ENCODE measurements at regions not wholly inside any gene's neighbourhood (a gene's known extent, or its start where the extent isn't known, plus 50 kb on each side); places are given as distances from the start of the nearest gene placed in this dataset.

DNA sequence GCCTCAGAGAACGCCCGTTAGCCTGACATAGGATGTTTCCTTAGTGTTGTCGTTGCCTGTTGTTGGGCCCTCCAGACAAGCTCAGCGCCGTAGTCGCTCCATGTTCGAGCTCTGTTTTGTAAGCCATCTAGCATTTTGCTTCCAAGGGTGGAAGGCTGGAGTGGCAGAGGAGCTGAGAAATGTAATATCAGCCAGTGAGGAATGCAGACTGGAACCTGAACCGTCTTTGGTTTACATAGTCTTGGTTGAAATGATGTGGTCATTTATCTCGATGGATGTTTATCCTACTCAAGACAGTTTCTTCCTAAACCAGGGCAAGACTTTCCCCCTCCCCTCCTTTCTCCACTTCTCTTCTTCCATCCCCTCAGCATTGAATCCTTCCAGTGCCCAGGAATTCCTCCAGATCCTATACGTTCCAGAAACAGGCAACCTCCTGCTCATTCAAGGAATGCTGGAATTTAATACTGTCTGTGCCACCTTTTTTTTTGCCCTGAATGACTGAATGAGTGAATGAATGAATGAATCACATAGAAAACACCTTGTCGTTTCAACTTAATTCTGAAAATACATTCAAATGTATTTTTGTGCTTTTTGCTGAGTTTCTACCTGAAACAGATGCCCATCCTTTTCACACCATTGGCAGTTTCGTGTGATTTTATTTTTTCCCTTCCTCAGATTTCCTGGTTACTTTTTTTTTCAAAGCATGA is 109.5 kb upstream of the MBNL2 start:
- DNase-seq = no peak

DNA sequence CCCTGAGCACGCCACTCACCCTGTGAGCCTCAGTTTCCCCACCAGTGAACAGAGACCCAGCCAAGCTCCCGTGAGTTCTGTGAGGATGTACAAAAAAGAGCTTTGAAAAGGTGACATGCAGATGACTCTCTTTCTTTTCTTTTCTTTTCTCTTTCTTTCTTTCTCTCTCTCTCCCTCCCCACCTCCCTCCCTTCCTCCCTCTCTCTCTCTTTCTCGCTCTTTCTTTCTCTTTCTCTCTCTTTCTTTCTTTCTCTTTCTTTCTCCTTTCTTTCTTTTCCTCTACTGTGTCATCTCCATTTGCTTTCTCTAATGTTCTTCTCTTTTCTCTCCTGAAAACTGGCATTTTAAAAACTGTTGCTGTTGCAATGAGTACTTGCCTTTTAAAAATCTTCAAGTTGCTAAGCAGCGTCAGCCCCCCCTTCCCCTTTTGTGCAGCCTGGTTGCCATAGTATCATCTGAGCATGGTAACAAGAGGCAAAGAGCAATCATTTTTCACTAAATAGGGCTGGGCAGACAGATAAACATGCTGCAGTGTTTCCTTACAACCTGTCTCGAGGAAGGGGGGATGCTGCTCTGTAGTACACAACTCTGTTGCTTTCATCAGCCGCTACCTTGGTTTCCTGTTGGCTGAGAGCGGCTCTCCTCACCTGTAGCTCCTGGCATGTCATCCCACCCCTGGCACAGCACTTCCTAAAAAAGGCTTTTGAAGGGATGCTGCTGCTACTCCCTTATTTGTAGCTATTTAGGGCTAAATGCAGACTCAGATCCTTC is 108.7 kb upstream of the MBNL2 start:
- DNase-seq = no peak

DNA sequence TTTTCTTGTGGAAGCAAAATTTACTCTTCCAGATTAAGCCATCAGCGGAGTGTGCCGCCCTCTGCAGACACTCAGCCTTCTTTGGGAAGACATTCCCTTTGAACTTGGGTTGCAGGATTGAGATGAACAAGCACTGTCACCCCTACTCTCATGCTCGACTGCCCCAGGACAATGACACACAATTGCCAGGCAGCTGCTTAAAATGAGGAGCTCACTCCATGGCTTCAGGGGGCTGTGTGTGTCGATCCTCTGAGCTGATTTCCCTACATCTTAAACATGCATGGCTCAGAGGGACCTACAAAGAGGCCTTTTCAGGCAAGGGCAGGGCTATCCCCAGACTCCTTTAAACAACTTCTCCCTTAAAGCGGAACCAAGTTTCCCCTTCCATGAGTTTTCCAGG is 107.5 kb upstream of the MBNL2 start:
- no peak for DNase-seq

DNA sequence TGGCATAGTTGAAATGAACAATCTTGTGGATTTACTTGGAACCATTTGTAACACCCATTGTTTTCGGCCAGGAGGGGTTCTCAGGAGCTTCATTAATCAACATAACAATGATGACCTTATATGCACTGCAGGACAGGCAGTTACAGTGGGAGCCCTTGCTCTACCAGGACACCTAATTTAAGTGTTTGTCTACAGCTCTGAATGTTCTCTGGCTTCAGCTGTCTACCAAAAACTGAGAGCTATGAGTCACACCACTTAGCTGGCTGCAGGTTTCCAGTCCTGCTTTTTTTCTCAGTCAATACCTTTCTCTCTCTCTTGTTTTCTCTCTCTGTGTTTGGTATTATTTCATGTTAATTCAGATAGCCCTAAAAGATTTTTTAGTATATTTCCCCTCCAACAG is 105.4 kb upstream of the MBNL2 start:
- no peak for DNase-seq

DNA sequence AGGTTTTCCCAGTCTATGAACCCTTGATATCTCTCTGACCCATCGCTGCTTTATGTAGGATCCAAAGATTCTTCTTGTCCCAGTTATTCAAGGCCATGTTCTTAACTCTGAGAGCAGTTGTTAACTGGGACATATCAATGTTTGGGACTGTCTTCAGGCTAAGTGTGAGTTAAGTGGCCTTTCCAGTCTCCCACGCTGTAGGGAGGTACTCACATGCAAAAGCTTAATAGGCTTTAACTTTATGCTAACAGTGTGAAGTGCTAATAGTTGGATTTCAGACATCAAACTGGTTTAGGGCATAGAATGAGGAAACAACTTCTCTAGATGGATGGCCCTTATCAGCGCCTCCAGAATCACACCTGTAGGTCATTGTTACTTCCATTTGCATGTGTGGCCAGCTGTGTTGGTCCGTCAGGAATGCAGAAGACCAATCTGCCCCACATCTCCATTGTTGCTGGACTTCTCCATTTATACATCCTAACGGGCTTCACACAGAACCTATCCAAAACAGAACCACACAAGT is 104.7 kb upstream of the MBNL2 start:
- DNase-seq = no peak

DNA sequence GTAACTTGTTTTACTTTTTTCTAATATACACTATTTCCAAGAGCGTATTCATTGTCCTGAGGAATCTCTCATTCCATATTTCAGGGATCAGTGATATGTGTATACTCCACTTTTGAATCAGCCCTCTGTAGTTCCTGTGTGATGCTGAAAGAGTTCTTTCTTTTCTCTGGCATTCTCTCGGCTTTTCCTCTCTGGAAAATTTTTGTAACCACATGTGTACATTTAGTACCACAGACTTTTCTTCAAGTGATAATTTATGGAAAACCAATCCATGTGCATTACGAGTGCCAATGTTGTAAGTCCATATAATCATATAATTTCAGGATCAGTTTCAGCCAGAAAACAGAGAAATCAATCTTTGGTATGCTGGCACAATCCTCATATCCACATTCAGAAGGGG is 102.2 kb upstream of the MBNL2 start:
- DNase-seq = no peak

DNA sequence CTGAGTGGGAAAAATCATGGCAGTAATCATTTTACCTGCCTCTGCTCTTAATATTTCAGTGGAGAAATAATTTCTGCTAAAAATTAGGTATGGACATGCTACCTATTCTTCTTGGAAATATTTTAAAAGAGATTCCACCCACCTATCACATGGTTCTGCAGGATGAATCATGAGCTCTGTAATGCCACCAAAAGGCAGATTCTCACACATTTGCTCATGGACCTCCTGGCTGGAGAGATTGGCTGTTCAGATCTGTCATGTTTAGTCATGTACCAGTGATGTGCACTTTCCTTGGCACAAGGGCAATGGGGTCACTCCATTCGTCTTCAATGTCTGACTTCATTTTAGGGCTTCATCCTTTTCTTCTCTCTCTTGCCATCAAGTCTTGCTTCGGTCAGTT is 101.8 kb upstream of the MBNL2 start:
- no peak for DNase-seq

DNA sequence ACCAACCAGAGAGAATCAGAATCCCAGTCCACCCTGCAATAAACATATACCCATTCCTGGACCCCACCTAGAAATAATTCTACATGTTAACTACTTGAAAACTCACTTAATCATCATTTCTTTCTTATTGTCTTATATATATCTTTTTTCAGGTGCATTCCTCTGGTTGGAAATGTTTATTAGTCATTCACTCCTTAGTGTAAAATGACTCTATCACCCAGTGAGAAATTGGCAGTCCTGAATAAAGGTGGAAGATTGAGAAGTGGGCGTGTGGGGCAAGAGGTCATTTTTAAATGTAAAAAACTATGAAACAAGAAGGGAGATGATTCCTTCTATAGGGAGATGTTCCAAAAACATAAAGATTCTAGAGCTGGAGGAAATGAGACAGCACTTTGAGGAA is 101.2 kb upstream of the MBNL2 start:
- DNase-seq = no peak

DNA sequence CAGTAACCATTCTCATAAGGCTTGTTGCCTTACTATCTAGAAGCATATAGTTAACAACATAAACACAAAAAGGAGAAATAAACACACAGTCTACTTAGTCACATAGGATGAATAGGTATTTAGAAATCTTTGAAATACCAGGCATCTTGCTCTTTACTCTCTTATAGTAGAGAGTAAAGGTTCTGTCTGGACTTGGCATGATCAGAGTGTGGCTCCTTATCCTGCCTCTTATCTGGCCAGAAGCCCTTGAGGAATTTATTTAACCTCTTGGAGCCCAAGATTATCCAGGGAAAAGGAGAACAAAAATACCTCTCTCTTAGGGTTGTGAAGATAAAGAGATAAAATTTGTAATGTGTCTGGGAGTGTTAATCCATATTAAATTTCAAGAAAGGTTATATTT is 100.2 kb upstream of the MBNL2 start:
- no peak for DNase-seq

DNA sequence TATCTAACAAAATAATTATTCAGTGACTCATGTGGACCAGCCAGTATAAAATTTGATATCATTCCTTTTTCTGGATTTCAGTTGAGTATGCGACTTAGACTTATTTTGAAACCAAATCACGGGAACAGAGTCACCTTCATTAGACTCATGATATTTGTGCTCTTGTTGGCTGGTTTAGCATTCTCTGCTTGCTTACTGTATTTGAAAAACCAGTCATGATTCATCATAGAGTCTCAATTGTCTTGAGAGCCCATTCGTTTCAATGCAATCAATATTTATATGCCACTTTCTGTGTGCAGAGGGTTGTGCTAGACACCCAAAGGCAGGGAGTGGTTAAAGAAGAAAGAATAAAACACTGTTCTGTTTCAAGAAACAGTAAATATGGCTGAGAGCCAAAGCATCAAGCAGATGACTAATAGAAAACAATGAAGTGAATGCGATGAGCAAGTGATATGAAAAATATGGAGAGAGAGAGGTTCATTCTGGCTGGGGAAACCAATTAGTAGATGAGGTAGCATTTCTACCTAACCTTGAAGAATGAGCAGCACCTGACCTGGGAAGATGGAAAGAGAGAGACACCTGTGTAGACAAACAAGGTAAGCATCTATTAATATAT is 99.6 kb upstream of the MBNL2 start:
- DNase-seq = no peak

DNA sequence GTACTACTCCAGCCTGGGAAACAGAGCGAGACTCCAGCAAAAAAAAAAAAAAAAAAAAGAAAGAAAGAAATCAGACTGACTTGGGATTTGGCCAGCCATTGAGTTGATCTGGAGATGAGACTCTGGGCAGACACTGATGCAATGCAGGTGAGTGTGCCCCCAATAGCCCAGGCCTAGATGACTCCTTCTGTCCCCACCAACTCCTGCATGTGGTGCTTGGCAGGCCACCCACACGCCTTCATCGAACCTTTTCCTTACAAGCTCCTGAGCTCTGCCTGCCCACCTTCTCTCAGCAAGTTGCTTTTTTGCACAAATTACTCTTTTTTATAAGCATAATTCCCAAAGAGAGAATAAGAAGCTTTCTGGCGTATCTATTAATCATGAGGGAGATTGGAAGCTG is 97.9 kb upstream of the MBNL2 start:
- DNase-seq = no peak

DNA sequence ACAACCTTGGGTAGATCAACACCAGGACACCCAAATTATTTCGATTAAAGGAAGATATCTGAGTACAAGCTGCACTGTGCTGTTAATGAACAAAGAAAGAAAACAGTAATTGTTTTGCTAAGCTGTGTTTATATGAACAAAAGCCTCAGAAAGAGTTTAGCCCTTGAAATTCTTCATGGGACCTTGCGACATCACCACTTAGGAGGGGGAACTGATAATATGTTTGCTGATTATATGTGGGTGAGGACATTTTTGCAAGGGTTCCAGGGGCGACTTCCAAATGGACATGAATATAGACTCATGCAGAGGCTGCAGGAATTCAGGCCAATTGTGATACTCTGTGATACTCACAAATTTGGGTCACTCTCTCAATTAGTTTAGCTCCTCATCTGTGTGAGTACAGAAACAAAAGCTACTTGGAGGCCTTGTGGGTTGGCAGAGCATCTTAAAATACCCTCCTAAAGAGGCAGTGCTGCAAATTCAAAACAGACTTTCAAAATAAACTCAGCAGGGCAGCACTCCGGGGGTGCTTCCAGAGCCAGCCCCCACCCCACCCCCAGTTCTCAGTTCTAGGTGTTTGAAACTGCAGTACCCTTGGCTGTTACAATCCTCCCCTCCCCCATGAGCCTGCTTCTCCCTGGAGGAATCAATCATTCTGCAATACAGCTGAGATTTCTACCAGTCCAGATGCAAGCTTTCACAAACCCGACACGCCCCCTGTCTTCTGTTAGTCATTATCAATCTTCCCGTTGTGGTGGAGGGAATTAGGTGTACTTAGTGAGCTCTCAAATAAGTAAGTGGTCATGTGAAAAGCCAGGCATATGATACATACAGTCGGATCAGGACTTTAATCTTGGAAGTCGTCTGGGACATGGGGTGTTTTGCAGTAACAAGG is 97.0 kb upstream of the MBNL2 start:
- DNase-seq = no peak

DNA sequence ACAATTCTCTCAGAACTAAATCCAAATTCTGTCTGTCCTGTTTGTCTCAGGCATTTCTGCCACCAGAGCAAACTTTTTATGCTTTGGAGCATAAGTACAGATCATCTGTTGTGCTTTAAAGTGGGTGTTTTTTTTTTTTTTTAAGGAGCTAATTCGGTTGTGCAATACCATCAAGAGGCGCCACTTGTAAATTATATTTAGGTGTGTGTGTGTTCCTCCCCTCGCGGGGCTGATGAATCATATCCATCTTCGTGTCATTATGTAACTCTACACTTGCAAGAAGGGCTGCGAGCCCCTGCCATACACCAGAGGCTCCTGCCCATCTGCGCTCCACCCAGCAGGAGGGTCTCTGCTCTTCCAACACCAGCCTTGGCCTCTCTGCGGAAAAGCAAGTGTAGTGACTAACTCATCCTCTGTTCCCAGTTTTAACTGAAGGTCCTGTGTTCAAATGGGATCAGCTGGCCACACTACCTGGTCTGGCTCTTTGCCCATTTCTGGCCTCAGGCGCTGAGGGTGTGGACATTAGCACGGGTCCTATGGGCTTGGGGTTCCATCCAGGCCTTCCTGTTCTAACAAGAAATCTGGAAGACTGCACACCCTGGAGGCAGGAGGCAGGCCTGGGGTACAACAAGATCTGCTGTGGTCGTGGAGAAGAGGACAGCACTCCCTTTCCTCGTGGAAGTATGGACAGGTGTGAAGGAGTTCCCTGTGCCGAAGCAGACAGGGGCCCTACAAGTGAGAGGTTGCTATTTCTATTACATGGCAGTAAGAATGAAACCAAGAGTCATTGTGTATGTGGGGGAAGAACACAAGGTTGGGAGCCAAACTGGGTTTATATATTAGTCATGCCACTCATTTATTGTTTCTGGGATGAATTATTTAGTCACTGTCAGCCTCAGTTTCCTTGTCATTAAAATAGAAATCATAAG is 96.1 kb upstream of the MBNL2 start:
- DNase-seq = no peak

DNA sequence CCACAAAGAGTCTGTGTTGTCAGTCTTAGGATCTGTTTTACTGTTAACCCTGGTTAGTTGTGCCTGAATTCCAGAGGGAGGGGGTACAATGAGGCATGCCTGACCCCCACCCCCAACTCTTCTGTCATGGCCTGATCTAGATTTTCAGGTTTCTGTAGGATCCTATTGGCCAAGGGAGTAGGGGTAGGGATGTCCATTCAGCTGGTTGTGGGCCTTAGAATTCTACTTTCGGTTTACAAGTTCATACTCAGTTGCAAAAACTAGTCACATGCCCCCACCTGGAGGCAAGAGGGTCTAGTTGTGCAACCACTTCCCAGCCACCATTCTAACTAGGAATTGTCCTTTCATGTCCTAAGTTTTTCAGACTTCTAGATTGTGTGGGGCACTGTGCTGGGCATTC is 94.3 kb upstream of the MBNL2 start:
- no peak for DNase-seq

DNA sequence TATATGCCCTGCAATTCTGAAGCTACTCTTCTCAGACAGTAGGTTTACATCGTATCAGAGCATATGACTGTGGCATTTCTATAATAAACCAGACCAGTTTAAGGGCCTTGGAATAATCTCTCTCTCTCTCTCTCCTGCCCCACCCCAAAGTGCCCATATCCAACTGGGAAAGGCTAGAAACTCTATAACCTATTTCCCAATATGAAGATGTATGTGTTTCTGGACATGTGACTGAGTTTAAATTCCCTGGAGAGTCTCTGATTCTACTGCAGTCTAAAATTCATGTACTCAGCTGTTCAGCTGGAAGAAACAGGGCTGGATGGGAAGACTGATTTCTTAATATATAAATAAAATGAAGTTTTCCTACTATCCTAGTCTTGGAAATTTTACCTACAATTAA is 91.9 kb upstream of the MBNL2 start:
- DNase-seq = no peak

DNA sequence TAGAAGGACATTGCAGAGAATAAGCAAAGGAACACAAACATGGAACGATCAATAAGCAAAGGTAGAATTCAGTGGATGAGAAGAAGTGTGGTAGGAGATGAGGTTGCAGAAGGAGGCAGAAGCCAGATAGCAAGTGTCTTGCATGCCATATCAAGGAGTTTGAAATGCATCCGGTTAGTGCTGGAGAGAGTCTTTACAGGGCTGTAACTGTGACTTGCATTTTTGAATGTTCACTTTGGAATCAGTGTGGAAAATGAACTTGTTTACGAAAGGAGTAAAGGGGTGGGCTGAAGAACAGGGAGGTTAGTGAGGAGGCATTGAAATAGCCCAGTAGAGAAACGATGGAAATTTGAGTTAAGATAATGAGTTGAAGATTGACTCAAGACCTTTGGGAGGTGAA is 90.7 kb upstream of the MBNL2 start:
- DNase-seq = no peak

DNA sequence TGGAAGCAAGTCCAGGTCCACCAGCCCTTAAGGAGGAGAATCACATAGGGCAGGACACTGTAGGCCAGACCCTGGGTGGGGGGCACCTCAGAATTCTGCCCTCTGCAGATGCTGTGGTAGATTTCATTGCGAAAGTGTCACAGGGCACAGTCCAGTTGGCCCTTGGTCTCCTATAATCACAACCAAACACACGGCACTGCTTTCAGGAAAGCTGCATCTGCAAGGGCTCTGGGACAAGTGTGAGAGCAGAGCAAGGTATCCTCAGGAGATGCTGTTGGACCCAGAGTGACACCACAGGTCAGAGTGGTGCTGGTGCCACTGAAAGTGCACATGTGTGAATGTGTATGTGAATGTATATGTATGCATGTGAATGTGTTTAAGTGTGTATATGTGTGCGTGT is 88.6 kb upstream of the MBNL2 start:
- DNase-seq = no peak

DNA sequence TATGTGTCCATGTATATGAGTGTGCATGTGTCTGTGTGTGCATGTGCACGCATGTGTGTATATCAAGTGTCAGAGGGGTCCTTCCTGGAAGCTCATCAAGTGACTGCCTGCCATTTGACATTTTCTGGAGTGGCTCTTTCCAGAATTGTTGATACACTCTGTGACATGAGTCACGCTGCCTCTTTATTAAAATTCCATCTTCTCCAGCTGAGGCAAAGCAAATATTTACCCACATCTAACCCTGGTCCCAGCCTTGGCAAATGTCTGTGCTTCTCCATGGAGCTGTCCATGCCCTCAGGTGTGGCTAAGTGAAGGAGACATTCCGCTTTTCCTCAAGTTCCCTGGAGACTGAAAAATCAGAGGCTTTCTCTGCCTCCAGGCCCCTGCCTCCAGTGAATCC is 88.2 kb upstream of the MBNL2 start:
- DNase-seq = no peak

DNA sequence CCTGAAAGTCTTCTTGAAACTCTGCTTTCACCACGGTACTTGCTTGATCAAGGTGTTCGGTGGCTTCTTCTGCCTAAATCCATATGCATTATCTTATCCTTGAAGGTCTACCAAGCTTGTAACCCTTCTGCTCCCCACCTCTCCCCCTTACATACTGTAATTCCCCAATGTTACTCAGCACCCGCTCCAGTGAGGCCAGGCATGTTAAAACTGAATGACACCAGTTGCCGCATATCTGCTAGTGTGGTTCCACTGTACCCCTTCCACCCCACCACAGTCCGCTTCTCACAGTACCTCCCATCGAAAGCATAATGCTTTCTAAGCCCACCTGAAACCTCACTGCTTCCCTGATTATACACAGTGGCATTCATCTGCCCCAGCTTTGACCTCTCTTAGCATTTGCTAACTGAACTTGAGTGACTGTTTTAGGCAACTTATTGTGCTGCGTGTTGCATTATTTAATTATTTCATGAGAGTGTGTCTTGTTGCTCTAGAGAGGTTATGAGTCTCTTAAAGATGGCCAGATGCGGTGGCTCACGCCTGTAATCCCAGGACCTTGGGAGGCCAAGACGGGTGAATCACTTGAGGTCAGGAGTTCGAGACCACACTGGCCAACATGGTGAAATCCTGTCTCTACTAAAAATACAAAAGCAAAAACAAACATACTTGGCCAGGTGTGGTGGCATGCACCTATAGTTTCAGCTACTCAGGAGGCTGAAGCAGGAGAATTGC is 87.6 kb upstream of the MBNL2 start:
- no peak for DNase-seq

DNA sequence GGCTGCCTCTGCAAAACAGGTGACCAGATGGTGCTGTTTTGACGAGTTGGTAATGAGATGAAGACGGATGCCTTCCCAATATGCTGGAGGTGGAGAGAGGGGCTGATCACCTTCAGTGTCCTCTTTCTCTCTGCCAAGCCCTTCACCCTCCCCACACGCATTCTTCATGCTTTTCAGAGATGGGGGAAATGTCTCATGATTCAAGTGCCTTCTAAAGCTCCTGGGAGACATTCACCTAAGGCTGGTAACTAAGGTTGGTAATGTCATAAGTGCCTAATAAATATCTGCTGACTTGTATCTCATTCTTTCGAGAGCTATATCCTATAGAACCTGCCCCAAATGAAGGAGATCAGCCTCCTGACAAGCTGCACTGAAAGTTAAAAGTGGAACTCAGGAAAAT is 86.2 kb upstream of the MBNL2 start:
- no peak for DNase-seq

DNA sequence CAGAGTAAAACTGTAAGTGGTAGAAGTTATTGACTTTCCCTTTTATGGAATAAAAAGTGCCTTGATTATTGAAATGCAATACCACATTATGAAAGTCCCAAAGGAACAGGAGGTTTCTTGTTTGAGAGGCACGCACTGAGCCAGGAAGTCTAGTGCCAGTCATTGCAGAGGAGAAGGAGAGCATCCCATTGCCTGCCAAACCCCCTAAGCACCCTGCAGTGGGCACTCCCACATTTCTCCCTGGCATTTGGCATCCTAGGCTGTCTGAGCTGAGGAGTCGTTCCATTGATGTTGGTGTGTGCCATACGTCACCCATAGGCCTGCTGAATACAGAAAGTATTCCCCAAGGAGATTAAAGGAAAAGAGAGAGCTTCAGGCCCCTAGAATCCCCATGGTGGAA is 85.7 kb upstream of the MBNL2 start:
- no peak for DNase-seq
